Naive B cell (primary cell): ENCODE measurements at regions not wholly inside any gene's neighbourhood (a gene's known extent, or its start where the extent isn't known, plus 50 kb on each side); places are given as distances from the start of the nearest gene placed in this dataset.
A peak's percentile ranks its signal among the peaks of the same experiment; 100 is the strongest.
"Not testable (repeated sequence)": the region's sequence is repeated elsewhere in the genome, so short reads cannot be mapped to it uniquely, and the experiment has no call there.

Experiments used
- ATAC-seq, 2 donors: fragments of 150-1000 bp; cut with Tn5 transposase; 2 replicates each; pipeline ENCODE4 v1.10.0; 2021; ENCODE audit warnings: low read depth in 2 of 2, mild to moderate bottlenecking in 2 of 2, moderate library complexity in 2 of 2
- DNase-seq: peaks from one replicate; pipeline ENCODE4 v3.0.0; 2022
- H3K27ac Mint-ChIP-seq, 6 donors: one replicate each; pipeline ENCODE4 v1.8.0; 2020 to 2022; ENCODE audit warnings: mild to moderate bottlenecking in 6 of 6, mixed read lengths in 6 of 6, moderate library complexity in 5 of 6, inconsistent platforms in 2 of 6
- H3K27me3 Mint-ChIP-seq, 3 donors: one replicate each; pipeline ENCODE4 v1.8.0; 2021 to 2022; ENCODE audit warnings: mixed read lengths in 3 of 3, mild to moderate bottlenecking in 1 of 3
- H3K36me3 Mint-ChIP-seq, 2 donors: one replicate each; pipeline ENCODE4 v1.8.0; 2020 to 2022; ENCODE audit warnings: mixed read lengths in 2 of 2, inconsistent platforms in 1 of 2, mild to moderate bottlenecking in 1 of 2
- H3K4me1 Mint-ChIP-seq, 3 donors: one replicate each; pipeline ENCODE4 v1.8.0; 2020 to 2022; ENCODE audit warnings: mixed read lengths in 3 of 3, inconsistent platforms in 1 of 3, mild to moderate bottlenecking in 1 of 3, moderate library complexity in 1 of 3
- H3K4me3 Mint-ChIP-seq, 8 donors: one replicate each; pipeline ENCODE4 v1.8.0; 2020 to 2022; ENCODE audit warnings: mild to moderate bottlenecking in 8 of 8, mixed read lengths in 8 of 8, moderate library complexity in 8 of 8, inconsistent platforms in 2 of 8
- H3K9me3 Mint-ChIP-seq, 7 donors: one replicate each; pipeline ENCODE4 v1.8.0; 2020 to 2022; ENCODE audit warnings: mixed read lengths in 7 of 7, mild to moderate bottlenecking in 5 of 7, inconsistent platforms in 2 of 7, moderate library complexity in 1 of 7

GRCh38 chr14:106717544-106717943 lies 1191.2 kb downstream of the TMEM121 start:
- not testable (repeated sequence) for DNase-seq, H3K27me3 Mint-ChIP-seq, H3K36me3 Mint-ChIP-seq, H3K9me3 Mint-ChIP-seq, H3K27ac Mint-ChIP-seq
- H3K4me1 Mint-ChIP-seq: peaks cover 0 to 37% (median 20%) of the 10 kb centered on the region in 3 donors
- peak; percentile 34 to 56 for ATAC-seq
- peak overlapping the region in 1 of 8 donors; percentile 24 for H3K4me3 Mint-ChIP-seq

GRCh38 chr14:106719880-106720279 lies 1193.5 kb downstream of the TMEM121 start:
- DNase-seq: not testable (repeated sequence)

GRCh38 chr14:106721926-106722325 lies 1195.5 kb downstream of the TMEM121 start:
- not testable (repeated sequence) for H3K4me3 Mint-ChIP-seq, ATAC-seq, H3K9me3 Mint-ChIP-seq, H3K36me3 Mint-ChIP-seq, DNase-seq, H3K27me3 Mint-ChIP-seq, H3K27ac Mint-ChIP-seq
- H3K4me1 Mint-ChIP-seq: peaks cover 0 to 23% (median 18%) of the 10 kb centered on the region in 3 donors

More at GRCh38 chr14:106719880-106720279, 1193.5 kb downstream of the TMEM121 start:
- not testable (repeated sequence) for H3K9me3 Mint-ChIP-seq, H3K27me3 Mint-ChIP-seq, H3K36me3 Mint-ChIP-seq
- Mint-ChIP-seq H3K27ac (peak overlapping the region in 1 of 6 donors; percentile 53), H3K4me1 (peaks cover 0 to 27% (median 22%) of the 10 kb centered on the region in 3 donors), H3K4me3 (peak overlapping the region in 1 of 8 donors; percentile 24)
- ATAC-seq: peak in 1 of 2 donors; percentile 37

- not testable (repeated sequence) for ATAC-seq, H3K27ac Mint-ChIP-seq, DNase-seq, H3K36me3 Mint-ChIP-seq, H3K9me3 Mint-ChIP-seq, H3K4me3 Mint-ChIP-seq, H3K27me3 Mint-ChIP-seq
- peaks cover 0 to 24% (median 18%) of the 10 kb centered on the region in 3 donors for H3K4me1 Mint-ChIP-seq
These were observed 1196.7 kb downstream of the TMEM121 start for GRCh38 chr14:106722813-106723687.

- H3K9me3 Mint-ChIP-seq, DNase-seq, H3K27ac Mint-ChIP-seq, H3K4me3 Mint-ChIP-seq, H3K36me3 Mint-ChIP-seq, H3K27me3 Mint-ChIP-seq: not testable (repeated sequence)
- peak in 1 of 2 donors; percentile 55 for ATAC-seq
- peaks cover 0 to 12% (median 3%) of the 10 kb centered on the region in 3 donors for H3K4me1 Mint-ChIP-seq
These were observed 1201.6 kb downstream of the TMEM121 start for GRCh38 chr14:106727962-106728361.

GRCh38 chr14:106728611-106729010 lies 1202.2 kb downstream of the TMEM121 start:
- Mint-ChIP-seq H3K36me3 (no peaks in the 10 kb centered on the region), H3K27ac (no peak overlapping the region), H3K27me3 (no peaks in the 10 kb centered on the region), H3K4me1 (peaks cover 0 to 9% (median 0%) of the 10 kb centered on the region in 3 donors), H3K9me3 (no peaks in the 10 kb centered on the region), H3K4me3 (no peak overlapping the region)
- no peak for DNase-seq
- no peak for ATAC-seq

GRCh38 chr14:106729551-106729950 lies 1203.2 kb downstream of the TMEM121 start:
- H3K4me1 Mint-ChIP-seq: peaks cover 0 to 9% (median 0%) of the 10 kb centered on the region in 3 donors
- H3K9me3 Mint-ChIP-seq: no peaks in the 10 kb centered on the region
- ATAC-seq: no peak
- H3K27ac Mint-ChIP-seq: no peak overlapping the region
- H3K4me3 Mint-ChIP-seq: no peak overlapping the region
- DNase-seq: no peak
- H3K27me3 Mint-ChIP-seq: no peaks in the 10 kb centered on the region
- no peaks in the 10 kb centered on the region for H3K36me3 Mint-ChIP-seq

GRCh38 chr14:106733771-106734170 lies 1207.4 kb downstream of the TMEM121 start:
- Mint-ChIP-seq H3K4me1 (peaks cover 0 to 4% (median 0%) of the 10 kb centered on the region in 3 donors), H3K27me3 (no peaks in the 10 kb centered on the region), H3K9me3 (no peaks in the 10 kb centered on the region), H3K36me3 (no peaks in the 10 kb centered on the region), H3K4me3 (no peak overlapping the region), H3K27ac (no peak overlapping the region)
- ATAC-seq (no peak), DNase-seq (no peak)

- ATAC-seq: no peak
- H3K4me3 Mint-ChIP-seq: peak overlapping the region in 2 of 8 donors; percentile 40 to 80
- no peak for DNase-seq
- H3K27ac Mint-ChIP-seq: peak overlapping the region in 1 of 6 donors; percentile 66
- H3K36me3 Mint-ChIP-seq: no peaks in the 10 kb centered on the region
- no peaks in the 10 kb centered on the region for H3K27me3 Mint-ChIP-seq
- no peaks in the 10 kb centered on the region for H3K9me3 Mint-ChIP-seq
- H3K4me1 Mint-ChIP-seq: peaks cover 0 to 13% (median 6%) of the 10 kb centered on the region in 3 donors
These were observed 1210.6 kb downstream of the TMEM121 start for GRCh38 chr14:106737021-106737420.

- peak overlapping the region in 1 of 8 donors; percentile 80 for H3K4me3 Mint-ChIP-seq
- no peaks in the 10 kb centered on the region for H3K36me3 Mint-ChIP-seq
- H3K27me3 Mint-ChIP-seq: no peaks in the 10 kb centered on the region
- ATAC-seq (no peak), DNase-seq (no peak)
- no peak overlapping the region for H3K27ac Mint-ChIP-seq
- H3K4me1 Mint-ChIP-seq: peaks cover 0 to 13% (median 6%) of the 10 kb centered on the region in 3 donors
- H3K9me3 Mint-ChIP-seq: no peaks in the 10 kb centered on the region
These were observed 1211.7 kb downstream of the TMEM121 start for GRCh38 chr14:106738075-106738474.

GRCh38 chr14:106738598-106739258 lies 1212.3 kb downstream of the TMEM121 start:
- H3K27me3 Mint-ChIP-seq, DNase-seq, ATAC-seq, H3K36me3 Mint-ChIP-seq, H3K9me3 Mint-ChIP-seq: not testable (repeated sequence)
- Mint-ChIP-seq H3K4me3 (peak overlapping the region in 1 of 8 donors; percentile 53), H3K4me1 (peaks cover 0 to 13% (median 6%) of the 10 kb centered on the region in 3 donors), H3K27ac (peak overlapping the region in 1 of 6 donors; percentile 28)

GRCh38 chr14:106741086-106741827 lies 1214.9 kb downstream of the TMEM121 start:
- H3K36me3 Mint-ChIP-seq, H3K27me3 Mint-ChIP-seq, H3K9me3 Mint-ChIP-seq, DNase-seq: not testable (repeated sequence)
- Mint-ChIP-seq H3K27ac (peak overlapping the region in 3 of 6 donors; percentile 41 to 77 (median 75)), H3K4me3 (peak overlapping the region in 4 of 8 donors; percentile 33 to 81 (median 44)), H3K4me1 (peaks cover 0 to 17% (median 8%) of the 10 kb centered on the region in 3 donors)
- ATAC-seq: peak; percentile 24 to 57
